HL-60 (cell line): ENCODE measurements at regions not wholly inside any gene's neighbourhood (a gene's known extent, or its start where the extent isn't known, plus 50 kb on each side); places are given as distances from the start of the nearest gene placed in this dataset.

Experiments used
- POLR2AphosphoS5 ChIP-seq: IDR thresholded peaks from 2 replicates; pipeline ENCODE4 v1.6.1; 2012; ENCODE audit warnings: low read depth
- SPI1 ChIP-seq: IDR thresholded peaks from 2 replicates; pipeline ENCODE4 v1.6.1; 2012; ENCODE audit warnings: low read depth, mild to moderate bottlenecking, borderline replicate concordance
- TF ChIP-seq, protein P1 (sequence below): IDR thresholded peaks from one replicate; pipeline ENCODE4 v1.5.1; 2011; ENCODE audit warnings: low read length, control low read depth, inconsistent platforms; ENCODE audit not compliant: insufficient read depth
- TF ChIP-seq, protein P2 (sequence below): IDR thresholded peaks from 2 replicates; pipeline ENCODE4 v1.6.1; 2012; ENCODE audit warnings: low read depth; ENCODE audit not compliant: insufficient replicate concordance

DNA sequence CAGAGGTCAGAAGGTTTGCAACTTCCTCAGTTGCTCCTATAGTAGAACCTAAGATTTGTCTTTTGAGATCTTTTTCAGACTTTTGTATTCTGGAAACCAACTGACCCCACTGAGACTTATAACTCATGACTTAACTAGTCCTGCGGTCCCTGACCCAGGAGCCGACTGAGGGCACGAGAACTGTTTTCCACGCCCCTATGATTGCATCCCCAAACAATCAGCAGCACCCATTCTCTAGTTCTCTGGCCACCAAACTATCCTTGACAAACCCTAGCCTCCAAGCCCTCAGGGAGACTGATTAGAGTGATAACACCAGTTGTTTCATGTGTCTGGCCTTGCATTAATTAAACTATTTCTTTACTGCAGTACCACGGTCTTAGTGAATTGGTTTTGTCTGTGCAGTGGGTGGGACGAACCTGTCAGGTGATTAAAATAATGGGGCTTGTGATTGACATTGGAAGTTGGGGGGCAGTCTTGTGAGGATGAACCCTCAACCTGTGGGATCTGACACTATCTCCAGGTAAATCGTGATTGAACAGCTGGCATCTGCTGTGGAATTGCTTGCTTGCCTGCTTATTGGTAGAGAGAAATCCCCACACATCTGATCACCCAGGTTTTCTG is 95.7 kb downstream of the B3GNT2 start:
- TF ChIP-seq, protein P1, sequence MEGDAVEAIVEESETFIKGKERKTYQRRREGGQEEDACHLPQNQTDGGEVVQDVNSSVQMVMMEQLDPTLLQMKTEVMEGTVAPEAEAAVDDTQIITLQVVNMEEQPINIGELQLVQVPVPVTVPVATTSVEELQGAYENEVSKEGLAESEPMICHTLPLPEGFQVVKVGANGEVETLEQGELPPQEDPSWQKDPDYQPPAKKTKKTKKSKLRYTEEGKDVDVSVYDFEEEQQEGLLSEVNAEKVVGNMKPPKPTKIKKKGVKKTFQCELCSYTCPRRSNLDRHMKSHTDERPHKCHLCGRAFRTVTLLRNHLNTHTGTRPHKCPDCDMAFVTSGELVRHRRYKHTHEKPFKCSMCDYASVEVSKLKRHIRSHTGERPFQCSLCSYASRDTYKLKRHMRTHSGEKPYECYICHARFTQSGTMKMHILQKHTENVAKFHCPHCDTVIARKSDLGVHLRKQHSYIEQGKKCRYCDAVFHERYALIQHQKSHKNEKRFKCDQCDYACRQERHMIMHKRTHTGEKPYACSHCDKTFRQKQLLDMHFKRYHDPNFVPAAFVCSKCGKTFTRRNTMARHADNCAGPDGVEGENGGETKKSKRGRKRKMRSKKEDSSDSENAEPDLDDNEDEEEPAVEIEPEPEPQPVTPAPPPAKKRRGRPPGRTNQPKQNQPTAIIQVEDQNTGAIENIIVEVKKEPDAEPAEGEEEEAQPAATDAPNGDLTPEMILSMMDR, result no peak
- TF ChIP-seq SPI1 (no peak), POLR2AphosphoS5 (no peak)
- TF ChIP-seq, protein P2, sequence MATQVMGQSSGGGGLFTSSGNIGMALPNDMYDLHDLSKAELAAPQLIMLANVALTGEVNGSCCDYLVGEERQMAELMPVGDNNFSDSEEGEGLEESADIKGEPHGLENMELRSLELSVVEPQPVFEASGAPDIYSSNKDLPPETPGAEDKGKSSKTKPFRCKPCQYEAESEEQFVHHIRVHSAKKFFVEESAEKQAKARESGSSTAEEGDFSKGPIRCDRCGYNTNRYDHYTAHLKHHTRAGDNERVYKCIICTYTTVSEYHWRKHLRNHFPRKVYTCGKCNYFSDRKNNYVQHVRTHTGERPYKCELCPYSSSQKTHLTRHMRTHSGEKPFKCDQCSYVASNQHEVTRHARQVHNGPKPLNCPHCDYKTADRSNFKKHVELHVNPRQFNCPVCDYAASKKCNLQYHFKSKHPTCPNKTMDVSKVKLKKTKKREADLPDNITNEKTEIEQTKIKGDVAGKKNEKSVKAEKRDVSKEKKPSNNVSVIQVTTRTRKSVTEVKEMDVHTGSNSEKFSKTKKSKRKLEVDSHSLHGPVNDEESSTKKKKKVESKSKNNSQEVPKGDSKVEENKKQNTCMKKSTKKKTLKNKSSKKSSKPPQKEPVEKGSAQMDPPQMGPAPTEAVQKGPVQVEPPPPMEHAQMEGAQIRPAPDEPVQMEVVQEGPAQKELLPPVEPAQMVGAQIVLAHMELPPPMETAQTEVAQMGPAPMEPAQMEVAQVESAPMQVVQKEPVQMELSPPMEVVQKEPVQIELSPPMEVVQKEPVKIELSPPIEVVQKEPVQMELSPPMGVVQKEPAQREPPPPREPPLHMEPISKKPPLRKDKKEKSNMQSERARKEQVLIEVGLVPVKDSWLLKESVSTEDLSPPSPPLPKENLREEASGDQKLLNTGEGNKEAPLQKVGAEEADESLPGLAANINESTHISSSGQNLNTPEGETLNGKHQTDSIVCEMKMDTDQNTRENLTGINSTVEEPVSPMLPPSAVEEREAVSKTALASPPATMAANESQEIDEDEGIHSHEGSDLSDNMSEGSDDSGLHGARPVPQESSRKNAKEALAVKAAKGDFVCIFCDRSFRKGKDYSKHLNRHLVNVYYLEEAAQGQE, result no peak
